HCT116 (cell line): ENCODE measurements at regions not wholly inside any gene's neighbourhood (a gene's known extent, or its start where the extent isn't known, plus 50 kb on each side); places are given as distances from the start of the nearest gene placed in this dataset.

Experiments
- ATAC-seq: fragments of 200-7000 bp; cut with Tn5 transposase; 2 replicates; pipeline ENCODE4 v1.9.1; 2020; ENCODE audit warnings: mild to moderate bottlenecking, moderate library complexity
- BruUV-seq: library from RNA; stranded (reverse); fragments of 400-500 nt; replicated peaks from 2 replicates; lab custom pipeline; 2021; lab: Mats Ljungman, UMichigan
- CTCF ChIA-PET: fragments of 300-600 bp; sonication (Branson Sonifier 250); formaldehyde crosslinking; loops from one replicate; lab custom pipeline; 2021; ENCODE audit warnings: antibody characterized with exemption; lab: Charles Lee
- POLR2A ChIA-PET: fragments of 300-600, 350-600 bp; sonication (Branson Sonifier 250); formaldehyde crosslinking; loops from one replicate; lab custom pipeline; 2021; ENCODE audit warnings: antibody characterized with exemption; lab: Charles Lee
- RAD21 ChIA-PET, 2 experiments: fragments of 300-600 bp; sonication (Branson Sonifier 250); formaldehyde crosslinking; loops; one replicate each; lab custom pipeline; 2023; ENCODE audit warnings: low total read pairs in 2 of 2; ENCODE audit not compliant: uncharacterized antibody in 2 of 2, unreplicated experiment in 2 of 2, low non-redundant PET in 1 of 2; lab: Charles Lee
- DNase-seq: peaks from one replicate; pipeline ENCODE4 v3.0.0-alpha.2; 2010; ENCODE audit warnings: low read depth, low spot score
- H2AFZ ChIP-seq: fragments of 200-600 bp; shearing (Covaris generic), sonication (generic); 2 replicates; pipeline ENCODE4 v1.6.1; 2017; ENCODE audit warnings: low read depth, mixed run types, mixed read lengths, antibody characterized with exemption, low read length; ENCODE audit not compliant: poor library complexity, severe bottlenecking
- H3K27ac ChIP-seq: 2 replicates; pipeline ENCODE4 v1.5.1; 2012; ENCODE audit warnings: low read depth, low read length
- H3K27me3 ChIP-seq: fragments of 200-600 bp; sonication (generic); 2 replicates; pipeline ENCODE4 v1.6.1; 2016; ENCODE audit warnings: mixed run types, low read length, mixed read lengths; ENCODE audit not compliant: insufficient read depth
- H3K36me3 ChIP-seq, 2 experiments: fragments of 200-500 bp in 1 of 2; fragments of 200-600 bp in 1 of 2; sonication (Bioruptor generic) in 1 of 2; sonication (generic) in 1 of 2; 2 replicates each; pipeline versions ENCODE4 v1.5.1 to v1.6.1; 2014 to 2016; ENCODE audit warnings: low read length in 2 of 2, inconsistent platforms in 1 of 2, mixed read lengths in 1 of 2, mixed run types in 1 of 2; ENCODE audit not compliant: insufficient read depth in 2 of 2, control insufficient read depth in 1 of 2
- H3K4me1 ChIP-seq, 2 experiments: fragments of 200-600 bp in 1 of 2; sonication (generic) in 1 of 2; 2 replicates each; pipeline versions ENCODE4 v1.5.1 to v1.6.1; 2012 to 2017; ENCODE audit warnings: low read length in 2 of 2, inconsistent platforms in 1 of 2, mild to moderate bottlenecking in 1 of 2, mixed read lengths in 1 of 2, mixed run types in 1 of 2, moderate library complexity in 1 of 2; ENCODE audit not compliant: insufficient read depth in 2 of 2, control insufficient read depth in 1 of 2
- H3K4me2 ChIP-seq: fragments of 200-600 bp; sonication (generic); 2 replicates; pipeline ENCODE4 v1.6.1; 2017; ENCODE audit warnings: mixed run types, low read length, mixed read lengths
- H3K4me3 ChIP-seq, 2 experiments: fragments of 200-600 bp in 1 of 2; sonication (generic) in 1 of 2; replicated peaks in 1 of 2; 2 replicates each; pipeline ENCODE4 v1.5.1; 2011 to 2016; ENCODE audit warnings: low read length in 2 of 2, control low read depth in 1 of 2, low read depth in 1 of 2, mild to moderate bottlenecking in 1 of 2, mixed read lengths in 1 of 2, mixed run types in 1 of 2
- H3K79me2 ChIP-seq: fragments of 200-600 bp; sonication (generic); 2 replicates; pipeline ENCODE4 v1.6.1; 2017; ENCODE audit warnings: mild to moderate bottlenecking, mixed run types, low read length, moderate library complexity, mixed read lengths; ENCODE audit not compliant: insufficient read depth
- H3K9ac ChIP-seq: fragments of 200-600 bp; sonication (generic); 2 replicates; pipeline ENCODE4 v1.6.1; 2016; ENCODE audit warnings: low read length, mixed read lengths
- H3K9me2 ChIP-seq: fragments of 200-600 bp; sonication (generic), shearing (Covaris generic); 2 replicates; pipeline ENCODE4 v1.6.1; 2017; ENCODE audit warnings: mixed run types, mild to moderate bottlenecking, moderate library complexity; ENCODE audit not compliant: insufficient read depth
- H3K9me3 ChIP-seq, 2 experiments: fragments of 200-500 bp in 1 of 2; fragments of 200-600 bp in 1 of 2; sonication (Bioruptor generic) in 1 of 2; sonication (generic) in 1 of 2; 2 replicates each; pipeline ENCODE4 v1.6.1; 2014 to 2017; ENCODE audit warnings: low read length in 2 of 2, mixed read lengths in 2 of 2, inconsistent platforms in 1 of 2, low read depth in 1 of 2, mild to moderate bottlenecking in 1 of 2, mixed run types in 1 of 2, moderate library complexity in 1 of 2; ENCODE audit not compliant: control insufficient read depth in 1 of 2, insufficient read depth in 1 of 2
- H4K20me1 ChIP-seq: fragments of 200-600 bp; sonication (generic), shearing (Covaris generic); 2 replicates; pipeline ENCODE4 v1.6.1; 2017; ENCODE audit warnings: mixed run types, mild to moderate bottlenecking, moderate library complexity; ENCODE audit not compliant: insufficient read depth
- ATF3 ChIP-seq: IDR thresholded peaks from 2 replicates; pipeline ENCODE4 v1.6.1; 2012
- CBX3 ChIP-seq: IDR thresholded peaks from 2 replicates; pipeline ENCODE4 v1.6.1; 2012; ENCODE audit warnings: low read depth
- EGR1 ChIP-seq: IDR thresholded peaks from 2 replicates; pipeline ENCODE4 v1.6.1; 2012; ENCODE audit warnings: low read depth
- EZH2 ChIP-seq: fragments of 200-600 bp; sonication (generic); IDR thresholded peaks from 2 replicates; pipeline ENCODE4 v1.6.1; 2017; ENCODE audit warnings: antibody characterized with exemption, mixed run types
- EZH2phosphoT487 ChIP-seq: fragments of 200-600 bp; IDR thresholded peaks from 2 replicates; pipeline ENCODE4 v1.6.1; 2018; ENCODE audit warnings: antibody characterized with exemption, borderline replicate concordance
- JUND ChIP-seq: IDR thresholded peaks from 2 replicates; pipeline ENCODE4 v1.6.1; 2012
- POLR2A ChIP-seq: IDR thresholded peaks from 2 replicates; pipeline ENCODE4 v1.7.0; 2011; ENCODE audit warnings: borderline replicate concordance; ENCODE audit not compliant: insufficient read depth, insufficient read length; ENCODE audit errors: extremely low read depth
- POLR2AphosphoS5 ChIP-seq: IDR thresholded peaks from 2 replicates; pipeline ENCODE4 v1.6.1; 2011; ENCODE audit warnings: mild to moderate bottlenecking, low read depth, low read length, moderate library complexity
- RAD21 ChIP-seq: IDR thresholded peaks from 2 replicates; pipeline ENCODE4 v1.6.1; 2012; ENCODE audit warnings: low read depth, mild to moderate bottlenecking
- SP1 ChIP-seq: IDR thresholded peaks from 2 replicates; pipeline ENCODE4 v1.6.1; 2012; ENCODE audit warnings: low read depth
- YY1 ChIP-seq: IDR thresholded peaks from 2 replicates; pipeline ENCODE4 v1.6.1; 2011; ENCODE audit warnings: low read length, low read depth, moderate library complexity, mild to moderate bottlenecking; ENCODE audit not compliant: insufficient replicate concordance; ENCODE audit errors: extremely low read depth
- intact Hi-C: fragments of 100-400 bp; cut with micrococcal nuclease; formaldehyde crosslinking; loops from 2 replicates; pipeline ENCODE4 v1.10.0; 2022
- TF ChIP-seq, protein P1 (sequence below): IDR thresholded peaks from 2 replicates; pipeline ENCODE4 v1.6.1; 2012; ENCODE audit warnings: low read depth
- TF ChIP-seq, protein P2 (sequence below): IDR thresholded peaks from 2 replicates; pipeline ENCODE4 v1.6.1; 2012

- Histone ChIP-seq H3K9me2 (no peaks in the 10 kb centered on the region), H2AFZ (no peak overlapping the region), H3K9ac (no peak overlapping the region), H3K27ac (no peak overlapping the region), H3K9me3 (no peaks in the 10 kb centered on the region), H3K36me3 (no peaks in the 10 kb centered on the region), H3K4me2 (no peak overlapping the region), H3K4me1 (no peaks in the 10 kb centered on the region), H3K4me3 (no peak overlapping the region), H3K27me3 (no peaks in the 10 kb centered on the region; the same call in 1 of the 2 replicates), H4K20me1 (no peaks in the 10 kb centered on the region), H3K79me2 (no peaks in the 10 kb centered on the region)
- ChIA-PET POLR2A (no interaction called here), RAD21 (no interaction called here), CTCF (no interaction called here)
- TF ChIP-seq EGR1 (no peak), SP1 (no peak), CBX3 (no peak)
- BruUV-seq, result no TSS peak
- no peak for ATAC-seq
- no peak for DNase-seq
- intact Hi-C loops, result no loop called here
These were observed 114.5 kb upstream of the MTNR1B start for GRCh38 chr11:92854952-92855351.

GRCh38 chr11:92855607-92856405 is 113.6 kb upstream of the MTNR1B start:
- ATAC-seq, result no peak
- TF ChIP-seq, protein P1, sequence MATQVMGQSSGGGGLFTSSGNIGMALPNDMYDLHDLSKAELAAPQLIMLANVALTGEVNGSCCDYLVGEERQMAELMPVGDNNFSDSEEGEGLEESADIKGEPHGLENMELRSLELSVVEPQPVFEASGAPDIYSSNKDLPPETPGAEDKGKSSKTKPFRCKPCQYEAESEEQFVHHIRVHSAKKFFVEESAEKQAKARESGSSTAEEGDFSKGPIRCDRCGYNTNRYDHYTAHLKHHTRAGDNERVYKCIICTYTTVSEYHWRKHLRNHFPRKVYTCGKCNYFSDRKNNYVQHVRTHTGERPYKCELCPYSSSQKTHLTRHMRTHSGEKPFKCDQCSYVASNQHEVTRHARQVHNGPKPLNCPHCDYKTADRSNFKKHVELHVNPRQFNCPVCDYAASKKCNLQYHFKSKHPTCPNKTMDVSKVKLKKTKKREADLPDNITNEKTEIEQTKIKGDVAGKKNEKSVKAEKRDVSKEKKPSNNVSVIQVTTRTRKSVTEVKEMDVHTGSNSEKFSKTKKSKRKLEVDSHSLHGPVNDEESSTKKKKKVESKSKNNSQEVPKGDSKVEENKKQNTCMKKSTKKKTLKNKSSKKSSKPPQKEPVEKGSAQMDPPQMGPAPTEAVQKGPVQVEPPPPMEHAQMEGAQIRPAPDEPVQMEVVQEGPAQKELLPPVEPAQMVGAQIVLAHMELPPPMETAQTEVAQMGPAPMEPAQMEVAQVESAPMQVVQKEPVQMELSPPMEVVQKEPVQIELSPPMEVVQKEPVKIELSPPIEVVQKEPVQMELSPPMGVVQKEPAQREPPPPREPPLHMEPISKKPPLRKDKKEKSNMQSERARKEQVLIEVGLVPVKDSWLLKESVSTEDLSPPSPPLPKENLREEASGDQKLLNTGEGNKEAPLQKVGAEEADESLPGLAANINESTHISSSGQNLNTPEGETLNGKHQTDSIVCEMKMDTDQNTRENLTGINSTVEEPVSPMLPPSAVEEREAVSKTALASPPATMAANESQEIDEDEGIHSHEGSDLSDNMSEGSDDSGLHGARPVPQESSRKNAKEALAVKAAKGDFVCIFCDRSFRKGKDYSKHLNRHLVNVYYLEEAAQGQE, result no peak
- no peak for TF ChIP-seq POLR2A
- no peak for TF ChIP-seq YY1
- no peak for TF ChIP-seq SP1
- no peak for TF ChIP-seq POLR2AphosphoS5
- no peak for TF ChIP-seq ATF3
- TF ChIP-seq EZH2, result no peak
- TF ChIP-seq EZH2phosphoT487, result no peak
- TF ChIP-seq RAD21, result no peak
- no peak for TF ChIP-seq EGR1
- TF ChIP-seq, protein P2, sequence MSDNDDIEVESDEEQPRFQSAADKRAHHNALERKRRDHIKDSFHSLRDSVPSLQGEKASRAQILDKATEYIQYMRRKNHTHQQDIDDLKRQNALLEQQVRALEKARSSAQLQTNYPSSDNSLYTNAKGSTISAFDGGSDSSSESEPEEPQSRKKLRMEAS, result no peak
- TF ChIP-seq JUND, result no peak
- H4K20me1 ChIP-seq, result no peaks in the 10 kb centered on the region
- ChIA-PET POLR2A (no interaction called here), CTCF (no interaction called here), RAD21 (interaction anchor here in 1 of 2 experiments (0.7 kb wide), 1 partner anchor 698 kb away, joined by 4 read pairs; no protein-coding TSS in a partner anchor)
- H3K9me3 ChIP-seq, result no peaks in the 10 kb centered on the region
- no peak for DNase-seq
- BruUV-seq, result no TSS peak
- H3K27ac ChIP-seq, result no peak overlapping the region
- no peaks in the 10 kb centered on the region for H3K9me2 ChIP-seq
- H3K36me3 ChIP-seq, result no peaks in the 10 kb centered on the region
- intact Hi-C loops, result no loop called here
- no peak overlapping the region for H3K4me2 ChIP-seq
- H3K27me3 ChIP-seq, result peaks cover 4% of the 10 kb centered on the region; the same call in 1 of the 2 replicates
- H3K9ac ChIP-seq, result no peak overlapping the region
- H3K79me2 ChIP-seq, result no peaks in the 10 kb centered on the region
- H3K4me1 ChIP-seq, result no peaks in the 10 kb centered on the region
- no peak overlapping the region for H2AFZ ChIP-seq
- no peak overlapping the region for H3K4me3 ChIP-seq
